ENCODE measurements at regions not wholly inside any gene's neighbourhood (a gene's known extent, or its start where the extent isn't known, plus 50 kb on each side); places are given as distances from the start of the nearest gene placed in this dataset.

DNA sequence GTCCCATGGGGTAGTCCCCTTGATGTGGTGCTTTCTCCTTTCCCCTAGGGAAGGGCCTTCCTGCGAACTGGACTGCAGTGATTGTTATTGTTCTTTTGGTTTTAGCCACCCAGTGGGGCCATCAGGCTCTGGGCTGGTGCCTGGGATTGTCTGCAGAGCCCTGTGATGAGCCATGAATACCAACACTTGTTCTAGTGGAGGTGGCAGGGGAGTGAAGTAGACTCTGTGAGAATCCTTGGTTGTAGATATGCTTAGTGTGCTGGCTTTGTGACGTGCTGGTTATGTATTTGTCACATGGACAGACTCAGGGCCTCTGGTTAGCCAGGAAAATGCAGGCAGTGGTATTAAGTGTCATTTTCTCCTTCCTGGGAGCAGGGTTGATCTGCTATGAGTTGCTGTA, 51.8 kb upstream of the NDUFB4 start:
- TF ChIP-seq POLR2A (IDR thresholded peaks at IDR 0.05) (no peak), EP300 (IDR thresholded peaks at IDR 0.05) (no peak)
- TF ChIP-seq, protein P1, sequence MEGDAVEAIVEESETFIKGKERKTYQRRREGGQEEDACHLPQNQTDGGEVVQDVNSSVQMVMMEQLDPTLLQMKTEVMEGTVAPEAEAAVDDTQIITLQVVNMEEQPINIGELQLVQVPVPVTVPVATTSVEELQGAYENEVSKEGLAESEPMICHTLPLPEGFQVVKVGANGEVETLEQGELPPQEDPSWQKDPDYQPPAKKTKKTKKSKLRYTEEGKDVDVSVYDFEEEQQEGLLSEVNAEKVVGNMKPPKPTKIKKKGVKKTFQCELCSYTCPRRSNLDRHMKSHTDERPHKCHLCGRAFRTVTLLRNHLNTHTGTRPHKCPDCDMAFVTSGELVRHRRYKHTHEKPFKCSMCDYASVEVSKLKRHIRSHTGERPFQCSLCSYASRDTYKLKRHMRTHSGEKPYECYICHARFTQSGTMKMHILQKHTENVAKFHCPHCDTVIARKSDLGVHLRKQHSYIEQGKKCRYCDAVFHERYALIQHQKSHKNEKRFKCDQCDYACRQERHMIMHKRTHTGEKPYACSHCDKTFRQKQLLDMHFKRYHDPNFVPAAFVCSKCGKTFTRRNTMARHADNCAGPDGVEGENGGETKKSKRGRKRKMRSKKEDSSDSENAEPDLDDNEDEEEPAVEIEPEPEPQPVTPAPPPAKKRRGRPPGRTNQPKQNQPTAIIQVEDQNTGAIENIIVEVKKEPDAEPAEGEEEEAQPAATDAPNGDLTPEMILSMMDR (IDR thresholded peaks at IDR 0.05): no peak
- WGBS, 2 donors: 76 to 86% methylated on average over 2 of the region's 2 CpGs

GRCh38 chr3:120536642-120537041, 59.5 kb upstream of the NDUFB4 start:
- Histone ChIP-seq H3K36me3 (no peaks in the 10 kb centered on the region), H3K27ac (no peak overlapping the region), H3K9me3 (peaks cover 0 to 44% (median 7%) of the 10 kb centered on the region in 4 donors), H3K4me3 (no peak overlapping the region), H3K27me3 (no peaks in the 10 kb centered on the region), H3K4me1 (no peaks in the 10 kb centered on the region)
- WGBS, 2 donors: 28 to 35% methylated on average over 3 of the region's 3 CpGs
- no peak for DNase-seq (ENCODE audit: low spot score in 2 of 2)
- TF ChIP-seq, protein P1 (IDR thresholded peaks at IDR 0.05): no peak
- no peak for TF ChIP-seq EP300 (IDR thresholded peaks at IDR 0.05)
- TF ChIP-seq POLR2A (IDR thresholded peaks at IDR 0.05): no peak

More for the DNA sequence above, 51.8 kb upstream of the NDUFB4 start:
- H3K4me1 ChIP-seq: no peaks in the 10 kb centered on the region
- H3K27ac ChIP-seq: no peak overlapping the region
- peaks cover 0 to 38% (median 10%) of the 10 kb centered on the region in 4 donors for H3K9me3 ChIP-seq
- no peak overlapping the region for H3K4me3 ChIP-seq
- no peak for DNase-seq (ENCODE audit: low spot score in 2 of 2)
- no peaks in the 10 kb centered on the region for H3K36me3 ChIP-seq
- H3K27me3 ChIP-seq: no peaks in the 10 kb centered on the region

DNA sequence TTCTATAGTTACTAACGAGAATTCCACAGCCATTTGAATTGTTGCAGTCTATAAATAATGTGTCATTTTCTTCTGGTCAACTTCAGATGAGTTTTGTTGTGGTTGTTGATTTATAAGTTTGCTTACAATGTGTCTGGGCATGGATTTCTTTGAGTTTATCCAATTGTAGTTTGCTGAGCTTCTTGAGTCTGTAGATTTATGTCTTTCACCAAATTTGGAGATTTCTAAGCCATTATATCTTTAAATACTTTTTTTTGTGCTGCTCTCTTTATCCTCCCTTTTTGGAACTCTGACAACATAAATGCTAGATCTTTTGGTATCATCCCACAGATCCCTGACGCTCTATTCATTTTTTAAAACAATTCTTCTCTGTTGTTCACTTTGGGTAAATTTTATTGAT, 63.2 kb upstream of the NDUFB4 start:
- Histone ChIP-seq H3K4me3 (no peak overlapping the region), H3K36me3 (no peaks in the 10 kb centered on the region), H3K27me3 (no peaks in the 10 kb centered on the region), H3K27ac (no peak overlapping the region), H3K4me1 (no peaks in the 10 kb centered on the region), H3K9me3 (peaks cover 0 to 18% (median 0%) of the 10 kb centered on the region in 4 donors)
- WGBS, 2 donors: 75 to 84% methylated on average over 2 of the region's 2 CpGs
- no peak for TF ChIP-seq EP300 (IDR thresholded peaks at IDR 0.05)
- no peak for TF ChIP-seq POLR2A (IDR thresholded peaks at IDR 0.05)
- TF ChIP-seq, protein P1 (IDR thresholded peaks at IDR 0.05): no peak
- no peak for DNase-seq (ENCODE audit: low spot score in 2 of 2)

GRCh38 chr3:120528163-120528562, 68.0 kb upstream of the NDUFB4 start:
- peaks cover 0 to 7% (median 0%) of the 10 kb centered on the region in 4 donors for H3K4me1 ChIP-seq
- peaks cover 0 to 4% (median 0%) of the 10 kb centered on the region in 4 donors for H3K9me3 ChIP-seq
- DNase-seq (ENCODE audit: low spot score in 2 of 2): no peak
- no peak overlapping the region for H3K27ac ChIP-seq
- 82 to 83% methylated on average over 6 of the region's 6 CpGs for WGBS, 2 donors
- TF ChIP-seq EP300 (IDR thresholded peaks at IDR 0.05): no peak
- no peak overlapping the region for H3K4me3 ChIP-seq
- no peaks in the 10 kb centered on the region for H3K36me3 ChIP-seq
- H3K27me3 ChIP-seq: no peaks in the 10 kb centered on the region

- Histone ChIP-seq H3K36me3 (no peaks in the 10 kb centered on the region), H3K9me3 (no peaks in the 10 kb centered on the region), H3K27me3 (no peaks in the 10 kb centered on the region), H3K27ac (no peak overlapping the region), H3K4me1 (peaks cover 0 to 7% (median 0%) of the 10 kb centered on the region in 4 donors), H3K4me3 (no peak overlapping the region)
- WGBS, 2 donors: 48 to 56% methylated on average over 3 of the region's 3 CpGs
- TF ChIP-seq POLR2A (IDR thresholded peaks at IDR 0.05) (no peak), EP300 (IDR thresholded peaks at IDR 0.05) (no peak)
- TF ChIP-seq, protein P1 (IDR thresholded peaks at IDR 0.05): no peak
- DNase-seq (ENCODE audit: low spot score in 2 of 2): no peak
Observed at GRCh38 chr3:120526011-120526870, 69.9 kb upstream of the NDUFB4 start.

All from tibial nerve (tissue), 4 donors.